ENCODE measurements at regions not wholly inside any gene's neighbourhood (a gene's known extent, or its start where the extent isn't known, plus 50 kb on each side); places are given as distances from the start of the nearest gene placed in this dataset.

- TF ChIP-seq GATA3 (IDR thresholded peaks at IDR 0.05; ENCODE audit: low read depth, low read length) (no peak), GATA2 (IDR thresholded peaks at IDR 0.05; ENCODE audit: low read depth, low read length) (no peak)
Observed at GRCh38 chr3:27653803-27654558, 68.1 kb downstream of the EOMES start.

All from SH-SY5Y (cell line).